Nephron progenitor cell (in vitro differentiated cells): ENCODE measurements at regions not wholly inside any gene's neighbourhood (a gene's known extent, or its start where the extent isn't known, plus 50 kb on each side); places are given as distances from the start of the nearest gene placed in this dataset.

ENCODE experiments used
- DNase-seq: peaks from one replicate; pipeline ENCODE4 v3.0.0; 2021
- H3K27ac Mint-ChIP-seq: 2 replicates; pipeline ENCODE4 v1.8.0; 2021; ENCODE audit warnings: mild to moderate bottlenecking, moderate library complexity, mixed read lengths
- H3K27me3 Mint-ChIP-seq: 2 replicates; pipeline ENCODE4 v1.8.0; 2021; ENCODE audit warnings: mild to moderate bottlenecking, low read depth, mixed read lengths; ENCODE audit not compliant: poor library complexity
- H3K36me3 Mint-ChIP-seq: 2 replicates; pipeline ENCODE4 v1.8.0; 2021; ENCODE audit warnings: low read depth, mixed read lengths
- H3K4me1 Mint-ChIP-seq: 2 replicates; pipeline ENCODE4 v1.8.0; 2021; ENCODE audit warnings: mixed read lengths
- H3K4me3 Mint-ChIP-seq: 2 replicates; pipeline ENCODE4 v1.8.0; 2021; ENCODE audit warnings: mild to moderate bottlenecking, moderate library complexity, mixed read lengths
- H3K9me3 Mint-ChIP-seq: 2 replicates; pipeline ENCODE4 v1.8.0; 2021; ENCODE audit warnings: mild to moderate bottlenecking, moderate library complexity, mixed read lengths
- CTCF ChIP-seq: fragments of 200-600 bp; sonication (generic); IDR thresholded peaks from 2 replicates; pipeline ENCODE4 v1.5.0; 2021; ENCODE audit warnings: antibody characterized with exemption

GRCh38 chr20:6855104-6855503 lies 87.6 kb downstream of the BMP2 start:
- H3K4me3 Mint-ChIP-seq: no peak overlapping the region
- peaks cover 5% of the 10 kb centered on the region for H3K27me3 Mint-ChIP-seq
- H3K36me3 Mint-ChIP-seq: no peaks in the 10 kb centered on the region
- H3K9me3 Mint-ChIP-seq: no peaks in the 10 kb centered on the region
- peaks cover 21% of the 10 kb centered on the region for H3K4me1 Mint-ChIP-seq
- H3K27ac Mint-ChIP-seq: no peak overlapping the region
- DNase-seq: no peak
- no peak for TF ChIP-seq CTCF

GRCh38 chr20:6855796-6856195 lies 88.3 kb downstream of the BMP2 start:
- TF ChIP-seq CTCF: no peak

GRCh38 chr20:6857927-6858326 lies 90.4 kb downstream of the BMP2 start:
- H3K4me3 Mint-ChIP-seq: no peak overlapping the region
- DNase-seq: no peak
- H3K27me3 Mint-ChIP-seq: peaks cover 5% of the 10 kb centered on the region
- H3K36me3 Mint-ChIP-seq: no peaks in the 10 kb centered on the region
- no peaks in the 10 kb centered on the region for H3K9me3 Mint-ChIP-seq
- H3K4me1 Mint-ChIP-seq: peaks cover 33% of the 10 kb centered on the region
- H3K27ac Mint-ChIP-seq: no peak overlapping the region
- TF ChIP-seq CTCF: no peak

More at GRCh38 chr20:6855796-6856195, 88.3 kb downstream of the BMP2 start:
- no peaks in the 10 kb centered on the region for H3K36me3 Mint-ChIP-seq
- H3K27me3 Mint-ChIP-seq: peaks cover 5% of the 10 kb centered on the region
- H3K27ac Mint-ChIP-seq: peak overlapping the region; percentile 65
- no peaks in the 10 kb centered on the region for H3K9me3 Mint-ChIP-seq
- no peak overlapping the region for H3K4me3 Mint-ChIP-seq
- DNase-seq: no peak
- H3K4me1 Mint-ChIP-seq: peaks cover 21% of the 10 kb centered on the region

- no peak for TF ChIP-seq CTCF
- H3K9me3 Mint-ChIP-seq: no peaks in the 10 kb centered on the region
- H3K36me3 Mint-ChIP-seq: no peaks in the 10 kb centered on the region
- H3K27me3 Mint-ChIP-seq: peaks cover 5% of the 10 kb centered on the region
- no peak overlapping the region for H3K4me3 Mint-ChIP-seq
- peaks cover 64% of the 10 kb centered on the region for H3K4me1 Mint-ChIP-seq
- H3K27ac Mint-ChIP-seq: peak overlapping the region; percentile 67
- no peak for DNase-seq
These were observed 95.9 kb downstream of the BMP2 start for GRCh38 chr20:6863355-6863754.

GRCh38 chr20:6863798-6864201 lies 96.3 kb downstream of the BMP2 start:
- no peak for DNase-seq
- TF ChIP-seq CTCF: no peak
- Mint-ChIP-seq H3K27ac (peak overlapping the region; percentile 75), H3K4me3 (no peak overlapping the region), H3K27me3 (peaks cover 2% of the 10 kb centered on the region), H3K36me3 (no peaks in the 10 kb centered on the region), H3K4me1 (peaks cover 68% of the 10 kb centered on the region), H3K9me3 (no peaks in the 10 kb centered on the region)

- no peaks in the 10 kb centered on the region for H3K36me3 Mint-ChIP-seq
- peaks cover 78% of the 10 kb centered on the region for H3K4me1 Mint-ChIP-seq
- no peak overlapping the region for H3K4me3 Mint-ChIP-seq
- H3K9me3 Mint-ChIP-seq: no peaks in the 10 kb centered on the region
- TF ChIP-seq CTCF: no peak
- H3K27me3 Mint-ChIP-seq: no peaks in the 10 kb centered on the region
- H3K27ac Mint-ChIP-seq: no peak overlapping the region
- DNase-seq: no peak
These were observed 97.3 kb downstream of the BMP2 start for GRCh38 chr20:6864740-6865139.
